Lower leg skin (tissue), 3 donors: ENCODE measurements at regions not wholly inside any gene's neighbourhood (a gene's known extent, or its start where the extent isn't known, plus 50 kb on each side); places are given as distances from the start of the nearest gene placed in this dataset.

Experiments used
- POLR2A ChIP-seq, 2 donors: fragments of 450-650 bp; IDR thresholded peaks; one replicate each; pipeline ENCODE4 v1.6.1; 2016 to 2017; ENCODE audit warnings: antibody characterized with exemption in 2 of 2, mild to moderate bottlenecking in 1 of 2, moderate library complexity in 1 of 2
- TF ChIP-seq, protein P1 (sequence below), 3 donors: fragments of 450-650 bp; IDR thresholded peaks; one replicate each; pipeline ENCODE4 v1.5.1; 2016; ENCODE audit warnings: antibody characterized with exemption in 3 of 3, mild to moderate bottlenecking in 3 of 3, moderate library complexity in 2 of 3

DNA sequence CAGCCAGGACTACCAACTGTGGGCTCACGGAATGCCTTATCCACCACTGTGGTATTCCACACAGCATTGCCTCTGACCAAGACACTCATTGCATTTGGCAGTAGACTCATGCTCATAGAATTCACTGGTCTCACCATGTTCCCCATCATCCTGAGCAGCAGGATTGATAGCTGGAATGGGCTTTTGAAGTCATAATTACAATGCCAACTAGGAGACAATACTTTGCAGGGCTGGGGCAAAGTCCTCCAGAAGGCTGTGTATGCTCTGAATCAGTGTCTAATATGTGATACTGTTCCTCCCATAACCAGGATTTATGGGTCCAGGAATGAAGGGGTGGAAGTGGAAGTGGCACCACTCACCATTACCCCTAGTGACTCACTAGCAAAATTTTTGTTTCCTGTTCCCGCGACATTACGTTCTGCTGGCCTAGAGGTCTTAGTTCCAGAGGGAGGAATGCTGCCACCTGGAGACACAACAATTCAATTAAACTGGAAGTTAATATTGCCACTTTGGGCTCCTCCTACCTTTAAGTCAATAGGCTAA is 58.6 kb upstream of the CCDC80 start:
- no peak for TF ChIP-seq POLR2A (IDR thresholded peaks at IDR 0.05)
- TF ChIP-seq, protein P1, sequence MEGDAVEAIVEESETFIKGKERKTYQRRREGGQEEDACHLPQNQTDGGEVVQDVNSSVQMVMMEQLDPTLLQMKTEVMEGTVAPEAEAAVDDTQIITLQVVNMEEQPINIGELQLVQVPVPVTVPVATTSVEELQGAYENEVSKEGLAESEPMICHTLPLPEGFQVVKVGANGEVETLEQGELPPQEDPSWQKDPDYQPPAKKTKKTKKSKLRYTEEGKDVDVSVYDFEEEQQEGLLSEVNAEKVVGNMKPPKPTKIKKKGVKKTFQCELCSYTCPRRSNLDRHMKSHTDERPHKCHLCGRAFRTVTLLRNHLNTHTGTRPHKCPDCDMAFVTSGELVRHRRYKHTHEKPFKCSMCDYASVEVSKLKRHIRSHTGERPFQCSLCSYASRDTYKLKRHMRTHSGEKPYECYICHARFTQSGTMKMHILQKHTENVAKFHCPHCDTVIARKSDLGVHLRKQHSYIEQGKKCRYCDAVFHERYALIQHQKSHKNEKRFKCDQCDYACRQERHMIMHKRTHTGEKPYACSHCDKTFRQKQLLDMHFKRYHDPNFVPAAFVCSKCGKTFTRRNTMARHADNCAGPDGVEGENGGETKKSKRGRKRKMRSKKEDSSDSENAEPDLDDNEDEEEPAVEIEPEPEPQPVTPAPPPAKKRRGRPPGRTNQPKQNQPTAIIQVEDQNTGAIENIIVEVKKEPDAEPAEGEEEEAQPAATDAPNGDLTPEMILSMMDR (IDR thresholded peaks at IDR 0.05): no peak
